ENCODE measurements at regions not wholly inside any gene's neighbourhood (a gene's known extent, or its start where the extent isn't known, plus 50 kb on each side); places are given as distances from the start of the nearest gene placed in this dataset.

DNA sequence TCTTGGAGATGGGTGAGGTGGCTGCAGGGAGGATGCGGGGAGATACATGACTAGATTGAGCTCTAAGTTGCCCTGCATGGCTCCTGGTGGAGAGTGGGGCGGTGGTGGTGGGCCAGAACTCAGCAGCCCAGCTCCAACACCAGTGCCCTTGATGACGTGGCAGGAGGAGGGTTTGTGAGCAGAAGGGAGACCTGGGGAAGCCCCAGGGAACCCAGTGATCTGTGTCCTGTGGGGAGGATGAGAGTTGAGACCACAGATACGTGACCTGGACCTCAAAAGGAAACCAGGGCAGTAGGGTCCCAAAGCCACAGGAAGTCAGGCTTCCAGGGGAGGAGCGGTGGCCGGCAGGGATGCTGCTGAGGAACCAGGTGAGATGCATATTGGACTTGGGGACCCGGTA, 989.1 kb upstream of the TMEM132C start (continued):
- no peak for TF ChIP-seq EP300 (IDR thresholded peaks at IDR 0.05; ENCODE audit: borderline replicate concordance in 1 of 2, control insufficient read depth in 1 of 2, low read depth in 2 of 2, low read length in 2 of 2)
- TF ChIP-seq HDGF (IDR thresholded peaks at IDR 0.05): no peak
- TF ChIP-seq BACH1 (IDR thresholded peaks at IDR 0.05; ENCODE audit: borderline replicate concordance): no peak
- peak; percentile 48; the same call in 1 of the 2 replicates for TF ChIP-seq RUNX3 (IDR thresholded peaks at IDR 0.05; ENCODE audit: low read length)
- TF ChIP-seq CBX3 (IDR thresholded peaks at IDR 0.05; ENCODE audit: borderline replicate concordance, low read depth): no peak
- no peak for TF ChIP-seq USF2 (IDR thresholded peaks at IDR 0.05; ENCODE audit: borderline replicate concordance, low read depth, low read length)
- TF ChIP-seq, protein P1, sequence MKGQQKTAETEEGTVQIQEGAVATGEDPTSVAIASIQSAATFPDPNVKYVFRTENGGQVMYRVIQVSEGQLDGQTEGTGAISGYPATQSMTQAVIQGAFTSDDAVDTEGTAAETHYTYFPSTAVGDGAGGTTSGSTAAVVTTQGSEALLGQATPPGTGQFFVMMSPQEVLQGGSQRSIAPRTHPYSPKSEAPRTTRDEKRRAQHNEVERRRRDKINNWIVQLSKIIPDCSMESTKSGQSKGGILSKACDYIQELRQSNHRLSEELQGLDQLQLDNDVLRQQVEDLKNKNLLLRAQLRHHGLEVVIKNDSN (IDR thresholded peaks at IDR 0.05; ENCODE audit: borderline replicate concordance, extremely low read length, insufficient read depth, low read depth, low read length): no peak
- no peak for TF ChIP-seq CBX5 (IDR thresholded peaks at IDR 0.05; ENCODE audit: low read depth)
- TF ChIP-seq NR2F1 (conservative IDR thresholded peaks at IDR 0.05): no peak
- TF ChIP-seq PRDM15 (CRISPR knock-in tag; IDR thresholded peaks at IDR 0.05): no peak
- no peak for TF ChIP-seq POLR2AphosphoS5 (IDR thresholded peaks at IDR 0.05; ENCODE audit: low read length)
- no peak for TF ChIP-seq NBN (IDR thresholded peaks at IDR 0.05)
- 0 out of 4 replicates have a peak, but pooled peaks have one; percentile 17 to 38 for TF ChIP-seq BHLHE40 (IDR thresholded peaks at IDR 0.05; ENCODE audit: borderline replicate concordance in 1 of 2, low read depth in 2 of 2, low read length in 1 of 2)
- TF ChIP-seq CTCF (IDR thresholded peaks at IDR 0.05 in 2 of 3, conservative IDR thresholded peaks at IDR 0.05 in 1 of 3; ENCODE audit: control insufficient read depth in 2 of 3, extremely low read depth in 1 of 3, insufficient read depth in 1 of 3, low read depth in 3 of 3, low read length in 3 of 3): no peak
- peak; percentile 31; the same call in 1 of the 2 replicates for TF ChIP-seq IKZF1 (conservative IDR thresholded peaks at IDR 0.05)
